ENCODE measurements at regions not wholly inside any gene's neighbourhood (a gene's known extent, or its start where the extent isn't known, plus 50 kb on each side); places are given as distances from the start of the nearest gene placed in this dataset.

- TF ChIP-seq, protein P1, sequence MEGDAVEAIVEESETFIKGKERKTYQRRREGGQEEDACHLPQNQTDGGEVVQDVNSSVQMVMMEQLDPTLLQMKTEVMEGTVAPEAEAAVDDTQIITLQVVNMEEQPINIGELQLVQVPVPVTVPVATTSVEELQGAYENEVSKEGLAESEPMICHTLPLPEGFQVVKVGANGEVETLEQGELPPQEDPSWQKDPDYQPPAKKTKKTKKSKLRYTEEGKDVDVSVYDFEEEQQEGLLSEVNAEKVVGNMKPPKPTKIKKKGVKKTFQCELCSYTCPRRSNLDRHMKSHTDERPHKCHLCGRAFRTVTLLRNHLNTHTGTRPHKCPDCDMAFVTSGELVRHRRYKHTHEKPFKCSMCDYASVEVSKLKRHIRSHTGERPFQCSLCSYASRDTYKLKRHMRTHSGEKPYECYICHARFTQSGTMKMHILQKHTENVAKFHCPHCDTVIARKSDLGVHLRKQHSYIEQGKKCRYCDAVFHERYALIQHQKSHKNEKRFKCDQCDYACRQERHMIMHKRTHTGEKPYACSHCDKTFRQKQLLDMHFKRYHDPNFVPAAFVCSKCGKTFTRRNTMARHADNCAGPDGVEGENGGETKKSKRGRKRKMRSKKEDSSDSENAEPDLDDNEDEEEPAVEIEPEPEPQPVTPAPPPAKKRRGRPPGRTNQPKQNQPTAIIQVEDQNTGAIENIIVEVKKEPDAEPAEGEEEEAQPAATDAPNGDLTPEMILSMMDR (IDR thresholded peaks at IDR 0.05): no peak
- no peak for TF ChIP-seq POLR2A (IDR thresholded peaks at IDR 0.05)
Observed at GRCh38 chr3:81198216-81198615, 563.2 kb downstream of the GBE1 start.

Data from Peyer's patch (tissue), 4 donors.